AG04449 (cell line): ENCODE measurements at regions not wholly inside any gene's neighbourhood (a gene's known extent, or its start where the extent isn't known, plus 50 kb on each side); places are given as distances from the start of the nearest gene placed in this dataset.

Source experiments
- CTCF ChIA-PET: fragments of 350-600 bp; formaldehyde crosslinking; extraction: SDS; loops from one replicate; lab custom pipeline; 2021; ENCODE audit warnings: antibody characterized with exemption; lab: Yijun Ruan, JAX
- POLR2A ChIA-PET: fragments of 400-600, 350-600 bp; formaldehyde crosslinking; extraction: SDS; loops from one replicate; lab custom pipeline; 2020; ENCODE audit warnings: antibody characterized with exemption, inconsistent platforms; lab: Yijun Ruan, JAX
- DNase-seq: peaks from one replicate; pipeline ENCODE4 v3.0.0-alpha.2; 2010; ENCODE audit warnings: low read depth, low spot score
- H3K4me3 ChIP-seq: 2 replicates; pipeline ENCODE4 v1.5.1; 2011; ENCODE audit warnings: low read depth, mild to moderate bottlenecking, control low read depth, low read length
- CTCF ChIP-seq: IDR thresholded peaks from one replicate; pipeline ENCODE4 v1.5.1; 2011; ENCODE audit warnings: mild to moderate bottlenecking, moderate library complexity, low read length, control low read depth, inconsistent platforms; ENCODE audit not compliant: insufficient read depth; ENCODE audit errors: missing control alignments

DNA sequence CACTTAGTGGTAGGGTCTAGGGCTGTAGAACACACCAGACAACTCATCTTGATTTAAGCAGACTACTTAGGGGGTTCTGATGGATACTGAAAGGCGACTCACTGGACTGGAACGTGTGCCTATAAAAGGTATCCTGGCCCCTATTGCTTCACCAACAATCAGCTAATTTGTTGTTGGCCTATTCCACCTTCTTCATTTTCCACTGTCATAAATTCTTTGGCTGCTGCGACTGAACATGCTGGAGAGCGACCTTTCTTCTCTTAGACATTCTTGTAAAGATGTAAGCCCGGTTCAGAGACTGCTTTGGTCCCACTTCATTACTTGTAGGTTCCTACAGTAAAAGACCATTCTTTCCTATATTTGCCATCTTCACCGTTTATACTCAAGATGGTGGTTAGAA is 609.9 kb upstream of the CITED2 start:
- POLR2A ChIA-PET, result interaction anchor here (1.0 kb wide), 1 partner anchor 610 kb away, joined by 4 read pairs; the partner anchor contains the start of gene CITED2
- DNase-seq, result no peak
- H3K4me3 ChIP-seq, result no peak overlapping the region
- CTCF ChIA-PET, result no interaction called here
- TF ChIP-seq CTCF, result no peak

- DNase-seq, result no peak
- CTCF ChIA-PET, result interaction anchor here (1.9 kb wide), 1 partner anchor 614 kb away, joined by 8 read pairs; no protein-coding TSS in a partner anchor
- POLR2A ChIA-PET, result interaction anchor here (1.0 kb wide), 1 partner anchor 610 kb away, joined by 4 read pairs; the partner anchor contains the start of gene CITED2
- no peak overlapping the region for H3K4me3 ChIP-seq
- no peak for TF ChIP-seq CTCF
Measured at GRCh38 chr6:139983555-139984276, 609.3 kb upstream of the CITED2 start.

GRCh38 chr6:139982652-139983295 is 608.3 kb upstream of the CITED2 start:
- no peak for TF ChIP-seq CTCF
- ChIA-PET POLR2A (interaction anchor here (0.7 to 3.4 kb wide), 2 partner anchors 62 to 608 kb away, joined by 3 to 18 read pairs; partner anchors contain the start of gene CITED2), CTCF (interaction anchor here (1.9 kb wide), 1 partner anchor 613 kb away, joined by 8 read pairs; no protein-coding TSS in a partner anchor)
- no peak overlapping the region for H3K4me3 ChIP-seq
- peak; percentile 78 for DNase-seq

DNA sequence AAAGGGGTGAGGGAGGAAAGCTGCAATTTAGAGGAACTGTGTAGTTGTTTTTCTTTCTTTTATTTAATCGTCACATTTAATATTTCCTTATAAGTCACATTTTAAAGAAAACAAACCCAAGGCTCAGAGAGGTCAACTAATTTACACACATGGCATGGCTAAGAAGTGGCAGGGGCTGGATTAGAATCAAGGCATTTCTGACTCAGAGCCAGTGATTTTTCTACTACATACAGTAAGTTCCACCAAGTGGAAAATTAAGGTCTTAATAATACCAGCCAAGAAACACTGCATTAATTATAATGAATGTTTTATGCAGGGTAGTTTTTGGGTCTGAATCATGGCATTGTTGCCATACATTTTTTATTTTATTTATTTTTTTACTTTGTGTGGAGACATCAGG is 607.7 kb upstream of the CITED2 start:
- H3K4me3 ChIP-seq, result no peak overlapping the region
- POLR2A ChIA-PET, result interaction anchor here (3.4 kb wide), 1 partner anchor 608 kb away, joined by 18 read pairs; the partner anchor contains the start of gene CITED2
- CTCF ChIA-PET, result interaction anchor here (1.9 kb wide), 1 partner anchor 613 kb away, joined by 8 read pairs; no protein-coding TSS in a partner anchor
- TF ChIP-seq CTCF, result no peak
- no peak for DNase-seq

DNA sequence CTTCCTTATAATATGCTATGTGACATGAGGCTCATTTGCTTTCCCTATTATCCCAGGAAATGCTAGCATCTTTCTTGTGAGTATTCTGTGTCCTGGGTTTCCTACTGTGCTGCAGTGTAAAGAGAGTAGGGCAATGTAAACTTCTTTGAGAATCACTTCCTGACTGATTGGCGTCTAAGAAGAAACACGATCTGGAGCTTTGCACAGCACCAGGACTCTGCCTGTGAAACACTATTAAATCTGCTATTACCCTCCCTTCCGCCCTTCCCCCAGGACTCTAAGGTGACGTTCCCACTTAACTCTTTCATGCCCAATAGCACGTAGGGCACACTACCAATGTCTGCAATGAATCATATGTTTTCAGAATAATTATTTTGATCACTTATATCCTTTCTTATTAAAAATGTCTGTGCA is 607.3 kb upstream of the CITED2 start:
- TF ChIP-seq CTCF, result no peak
- ChIA-PET POLR2A (interaction anchor here (3.4 kb wide), 1 partner anchor 607 kb away, joined by 18 read pairs; the partner anchor contains the start of gene CITED2), CTCF (interaction anchor here (1.0 to 1.9 kb wide), 2 partner anchors 10 to 612 kb away, joined by 4 to 8 read pairs; no protein-coding TSS in a partner anchor)
- no peak for DNase-seq
- no peak overlapping the region for H3K4me3 ChIP-seq
